22Rv1 (cell line): ENCODE measurements at regions not wholly inside any gene's neighbourhood (a gene's known extent, or its start where the extent isn't known, plus 50 kb on each side); places are given as distances from the start of the nearest gene placed in this dataset.

Experiments used
- H3K27ac ChIP-seq: fragments of 450-650 bp; 2 replicates; pipeline ENCODE4 v1.5.1; 2017
- ZFX ChIP-seq: fragments of 450-650 bp; IDR thresholded peaks from 2 replicates; pipeline ENCODE4 v1.6.1; 2017; ENCODE audit warnings: antibody characterized with exemption, borderline replicate concordance
- TF ChIP-seq, protein P1 (sequence below): fragments of 450-650 bp; IDR thresholded peaks from 2 replicates; pipeline ENCODE4 v1.5.1; 2017; ENCODE audit warnings: mild to moderate bottlenecking

DNA sequence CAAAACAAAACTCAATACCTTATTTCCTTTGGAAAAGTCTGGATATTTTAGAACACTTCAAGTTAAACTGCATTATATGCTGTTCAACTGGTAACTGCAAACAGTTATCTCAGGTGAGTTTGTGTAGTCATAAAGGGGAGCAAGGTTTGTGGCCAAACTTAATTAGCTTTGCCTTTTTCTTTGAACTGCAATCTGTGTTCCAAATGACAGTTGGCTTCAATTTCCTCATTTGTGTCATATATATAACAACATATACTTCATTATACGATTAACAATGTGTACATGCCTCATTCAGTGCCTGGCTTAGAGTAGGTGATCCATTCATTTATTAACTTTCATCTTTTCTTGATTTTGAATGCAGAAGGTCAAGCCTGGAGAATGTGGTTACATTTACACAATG is 55.8 kb downstream of the KCNE4 start:
- TF ChIP-seq, protein P1, sequence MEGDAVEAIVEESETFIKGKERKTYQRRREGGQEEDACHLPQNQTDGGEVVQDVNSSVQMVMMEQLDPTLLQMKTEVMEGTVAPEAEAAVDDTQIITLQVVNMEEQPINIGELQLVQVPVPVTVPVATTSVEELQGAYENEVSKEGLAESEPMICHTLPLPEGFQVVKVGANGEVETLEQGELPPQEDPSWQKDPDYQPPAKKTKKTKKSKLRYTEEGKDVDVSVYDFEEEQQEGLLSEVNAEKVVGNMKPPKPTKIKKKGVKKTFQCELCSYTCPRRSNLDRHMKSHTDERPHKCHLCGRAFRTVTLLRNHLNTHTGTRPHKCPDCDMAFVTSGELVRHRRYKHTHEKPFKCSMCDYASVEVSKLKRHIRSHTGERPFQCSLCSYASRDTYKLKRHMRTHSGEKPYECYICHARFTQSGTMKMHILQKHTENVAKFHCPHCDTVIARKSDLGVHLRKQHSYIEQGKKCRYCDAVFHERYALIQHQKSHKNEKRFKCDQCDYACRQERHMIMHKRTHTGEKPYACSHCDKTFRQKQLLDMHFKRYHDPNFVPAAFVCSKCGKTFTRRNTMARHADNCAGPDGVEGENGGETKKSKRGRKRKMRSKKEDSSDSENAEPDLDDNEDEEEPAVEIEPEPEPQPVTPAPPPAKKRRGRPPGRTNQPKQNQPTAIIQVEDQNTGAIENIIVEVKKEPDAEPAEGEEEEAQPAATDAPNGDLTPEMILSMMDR, result no peak
- no peak for TF ChIP-seq ZFX
- H3K27ac ChIP-seq, result no peak overlapping the region

- TF ChIP-seq, protein P1, result no peak
- TF ChIP-seq ZFX, result no peak
- no peak overlapping the region for H3K27ac ChIP-seq
These were observed 56.5 kb downstream of the KCNE4 start for GRCh38 chr2:223108351-223109050.

DNA sequence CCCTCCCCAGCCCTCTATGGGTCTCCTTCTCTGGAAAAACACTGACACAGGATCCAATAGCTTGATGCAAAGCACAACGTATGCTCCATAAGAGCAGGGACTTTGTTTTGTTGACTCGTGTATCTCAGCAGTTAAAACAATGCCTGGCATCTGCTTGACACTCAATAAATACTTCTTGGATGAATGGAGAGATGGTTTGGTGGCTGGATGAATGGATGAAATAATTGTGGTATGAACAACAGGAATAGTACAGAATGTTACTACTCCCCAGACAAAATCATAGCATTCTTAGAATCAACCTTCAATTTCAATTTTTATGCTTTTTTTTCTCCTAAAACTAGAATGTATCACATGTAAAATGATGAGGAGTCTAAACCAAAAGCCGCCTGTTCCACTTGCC is 57.4 kb downstream of the KCNE4 start:
- TF ChIP-seq, protein P1, result no peak
- TF ChIP-seq ZFX, result no peak
- H3K27ac ChIP-seq, result no peak overlapping the region

- TF ChIP-seq ZFX, result no peak
- TF ChIP-seq, protein P1, result no peak
- no peak overlapping the region for H3K27ac ChIP-seq
These were observed 61.2 kb downstream of the KCNE4 start for GRCh38 chr2:223113161-223113560.

DNA sequence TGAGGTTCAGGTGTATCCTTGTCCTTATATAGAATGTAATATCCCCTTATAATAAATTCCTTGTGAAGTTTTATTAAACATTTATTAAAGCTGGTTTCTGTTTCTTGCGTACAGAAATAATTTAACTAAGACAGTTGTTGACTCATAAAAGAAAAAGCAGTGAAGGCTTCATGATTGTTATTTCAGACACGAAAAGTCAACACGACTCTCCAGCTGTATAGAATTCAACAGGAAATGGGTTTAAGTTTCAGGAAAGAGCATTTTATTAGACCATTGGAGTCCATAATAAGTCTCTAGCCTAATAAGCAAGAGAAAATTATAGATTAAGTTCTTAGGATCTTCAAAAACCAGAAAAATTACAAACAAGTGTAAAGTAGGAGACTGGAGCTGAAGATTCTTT is 62.2 kb downstream of the KCNE4 start:
- TF ChIP-seq, protein P1, result no peak
- TF ChIP-seq ZFX, result no peak
- no peak overlapping the region for H3K27ac ChIP-seq

DNA sequence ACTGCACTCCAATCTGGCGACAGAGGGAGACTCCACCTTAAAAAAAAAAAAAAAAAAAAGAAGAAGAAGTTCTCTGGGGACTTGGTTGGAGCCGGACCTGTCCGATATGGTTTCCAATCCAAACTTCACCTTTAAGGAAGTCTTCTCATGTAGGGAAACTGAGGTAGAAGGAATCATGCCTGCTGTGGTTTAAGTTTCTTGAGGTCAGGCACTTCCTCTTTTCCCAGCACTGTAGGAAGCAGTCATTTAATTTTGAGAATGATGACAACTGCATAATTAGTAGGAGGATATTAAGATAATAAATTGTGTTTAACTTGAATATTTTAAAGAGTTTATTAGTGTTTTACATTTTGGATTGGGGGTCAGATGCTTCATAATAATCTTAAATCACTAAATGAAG is 62.9 kb downstream of the KCNE4 start:
- H3K27ac ChIP-seq, result no peak overlapping the region
- no peak for TF ChIP-seq ZFX
- TF ChIP-seq, protein P1, result no peak

DNA sequence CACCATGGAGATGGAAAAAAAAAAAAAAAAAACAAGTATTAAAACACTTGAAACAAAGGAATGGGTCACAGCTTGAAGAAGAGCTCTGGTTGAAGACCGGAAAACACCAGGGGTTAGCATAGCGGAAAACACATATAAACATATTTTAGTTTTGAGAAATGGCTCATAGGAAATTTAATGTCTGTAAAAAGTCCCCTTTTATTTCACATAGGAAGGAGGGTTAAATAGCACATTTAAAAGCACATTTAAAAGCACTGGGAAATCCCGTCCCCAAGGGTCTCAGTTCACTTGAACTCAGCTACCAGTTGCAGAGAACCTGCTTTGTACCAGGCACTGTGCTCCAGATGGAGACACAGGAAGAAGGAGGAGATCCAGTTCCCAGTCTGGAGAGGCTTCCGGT is 65.5 kb downstream of the KCNE4 start:
- TF ChIP-seq, protein P1, result no peak
- TF ChIP-seq ZFX, result no peak
- no peak overlapping the region for H3K27ac ChIP-seq
